PFSK-1 (cell line): ENCODE measurements at regions not wholly inside any gene's neighbourhood (a gene's known extent, or its start where the extent isn't known, plus 50 kb on each side); places are given as distances from the start of the nearest gene placed in this dataset.

Source experiments
- FOXP2 ChIP-seq: optimal IDR thresholded peaks from 2 replicates; pipeline ENCODE3; 2011; ENCODE audit warnings: borderline replicate concordance, control low read depth, inconsistent platforms; ENCODE audit not compliant: insufficient read depth; ENCODE audit errors: extremely low read length, extremely low read depth
- POLR2AphosphoS5 ChIP-seq: IDR thresholded peaks from 2 replicates; pipeline ENCODE4 v1.6.1; 2012; ENCODE audit warnings: low read depth, mild to moderate bottlenecking, control low read depth, low read length, moderate library complexity
- SIN3A ChIP-seq: IDR thresholded peaks from 2 replicates; pipeline ENCODE4 v1.6.1; 2012; ENCODE audit warnings: mild to moderate bottlenecking, low read length, moderate library complexity, borderline replicate concordance; ENCODE audit not compliant: insufficient read depth
- TAF1 ChIP-seq: IDR thresholded peaks from 2 replicates; pipeline ENCODE4 v1.6.1; 2012; ENCODE audit warnings: low read length, control low read depth, borderline replicate concordance; ENCODE audit not compliant: insufficient read depth
- TF ChIP-seq, protein P1 (sequence below), 2 experiments: IDR thresholded peaks; 2 replicates each; pipeline versions ENCODE4 v1.6.1 to v1.8.0; 2011 to 2012; ENCODE audit warnings: low read depth in 2 of 2, low read length in 2 of 2, control low read depth in 1 of 2, inconsistent platforms in 1 of 2, mild to moderate bottlenecking in 1 of 2, moderate library complexity in 1 of 2; ENCODE audit not compliant: insufficient read depth in 1 of 2

DNA sequence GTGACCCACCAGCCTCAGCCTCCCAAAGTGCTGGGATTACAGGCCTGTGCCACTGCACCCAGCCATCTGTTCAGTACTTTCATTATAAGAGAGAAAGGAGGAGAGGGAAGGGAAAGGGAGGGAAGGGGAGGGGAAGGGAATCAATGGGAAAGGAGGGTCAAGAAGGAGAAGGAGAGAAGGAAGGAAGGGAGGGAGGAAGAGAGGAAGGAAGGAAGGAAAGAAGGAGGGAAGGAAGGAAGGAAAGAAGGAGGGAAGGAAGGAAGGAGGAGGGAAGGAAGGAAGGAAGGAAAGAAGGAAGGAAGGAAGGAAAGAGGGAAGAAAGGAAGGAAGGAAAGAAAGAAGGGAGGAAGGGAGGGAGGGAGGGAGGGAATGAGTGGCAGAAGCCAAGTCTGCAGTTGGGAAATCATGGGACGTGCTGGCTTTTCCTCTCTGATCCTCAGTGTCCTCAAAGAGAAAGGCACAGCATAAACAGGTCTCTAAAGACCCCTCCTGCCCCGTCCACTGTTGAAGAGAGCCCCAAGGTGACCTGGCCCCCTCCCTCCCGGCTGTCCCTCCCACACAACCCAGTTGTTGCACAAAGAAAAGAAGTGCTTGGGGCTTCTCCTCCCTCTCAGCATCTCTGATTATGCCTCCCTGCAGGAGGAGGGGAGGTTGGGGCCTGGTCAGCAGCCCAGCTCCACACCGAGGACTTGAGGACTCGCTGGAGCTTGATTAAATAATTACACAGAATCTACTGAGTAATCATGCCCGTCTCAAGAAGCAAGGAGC, 69.1 kb upstream of the TOP1 start:
- TF ChIP-seq TAF1 = no peak
- no peak for TF ChIP-seq SIN3A
- no peak for TF ChIP-seq FOXP2
- no peak for TF ChIP-seq POLR2AphosphoS5
- TF ChIP-seq, protein P1, sequence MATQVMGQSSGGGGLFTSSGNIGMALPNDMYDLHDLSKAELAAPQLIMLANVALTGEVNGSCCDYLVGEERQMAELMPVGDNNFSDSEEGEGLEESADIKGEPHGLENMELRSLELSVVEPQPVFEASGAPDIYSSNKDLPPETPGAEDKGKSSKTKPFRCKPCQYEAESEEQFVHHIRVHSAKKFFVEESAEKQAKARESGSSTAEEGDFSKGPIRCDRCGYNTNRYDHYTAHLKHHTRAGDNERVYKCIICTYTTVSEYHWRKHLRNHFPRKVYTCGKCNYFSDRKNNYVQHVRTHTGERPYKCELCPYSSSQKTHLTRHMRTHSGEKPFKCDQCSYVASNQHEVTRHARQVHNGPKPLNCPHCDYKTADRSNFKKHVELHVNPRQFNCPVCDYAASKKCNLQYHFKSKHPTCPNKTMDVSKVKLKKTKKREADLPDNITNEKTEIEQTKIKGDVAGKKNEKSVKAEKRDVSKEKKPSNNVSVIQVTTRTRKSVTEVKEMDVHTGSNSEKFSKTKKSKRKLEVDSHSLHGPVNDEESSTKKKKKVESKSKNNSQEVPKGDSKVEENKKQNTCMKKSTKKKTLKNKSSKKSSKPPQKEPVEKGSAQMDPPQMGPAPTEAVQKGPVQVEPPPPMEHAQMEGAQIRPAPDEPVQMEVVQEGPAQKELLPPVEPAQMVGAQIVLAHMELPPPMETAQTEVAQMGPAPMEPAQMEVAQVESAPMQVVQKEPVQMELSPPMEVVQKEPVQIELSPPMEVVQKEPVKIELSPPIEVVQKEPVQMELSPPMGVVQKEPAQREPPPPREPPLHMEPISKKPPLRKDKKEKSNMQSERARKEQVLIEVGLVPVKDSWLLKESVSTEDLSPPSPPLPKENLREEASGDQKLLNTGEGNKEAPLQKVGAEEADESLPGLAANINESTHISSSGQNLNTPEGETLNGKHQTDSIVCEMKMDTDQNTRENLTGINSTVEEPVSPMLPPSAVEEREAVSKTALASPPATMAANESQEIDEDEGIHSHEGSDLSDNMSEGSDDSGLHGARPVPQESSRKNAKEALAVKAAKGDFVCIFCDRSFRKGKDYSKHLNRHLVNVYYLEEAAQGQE (IDR thresholded peaks at IDR 0.05; ENCODE audit: insufficient read depth in 1 of 2, low read depth in 2 of 2, low read length in 2 of 2) = no peak

DNA sequence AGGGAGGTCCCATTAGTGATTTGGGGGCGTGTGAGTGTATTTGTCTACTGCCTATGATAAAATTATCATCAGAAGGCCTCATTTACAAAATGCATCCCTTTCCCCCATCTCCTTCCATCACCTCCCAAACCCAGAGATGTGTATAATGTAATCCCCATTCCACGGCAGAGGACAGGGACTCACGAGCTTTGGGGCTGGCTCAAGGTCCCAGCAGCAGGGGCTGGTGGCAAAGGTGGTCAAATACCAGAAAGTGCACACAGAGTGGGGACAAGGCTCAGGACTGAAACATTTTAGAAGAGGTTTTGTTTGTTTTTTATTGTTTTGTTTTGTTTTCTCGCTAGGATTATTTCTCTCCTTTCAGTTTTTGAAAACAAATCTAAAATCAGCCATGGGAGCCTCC, 68.5 kb upstream of the TOP1 start:
- no peak for TF ChIP-seq SIN3A
- no peak for TF ChIP-seq FOXP2
- TF ChIP-seq, protein P1 (IDR thresholded peaks at IDR 0.05; ENCODE audit: insufficient read depth in 1 of 2, low read depth in 2 of 2, low read length in 2 of 2) = no peak
- TF ChIP-seq TAF1 = no peak
- TF ChIP-seq POLR2AphosphoS5 = no peak

DNA sequence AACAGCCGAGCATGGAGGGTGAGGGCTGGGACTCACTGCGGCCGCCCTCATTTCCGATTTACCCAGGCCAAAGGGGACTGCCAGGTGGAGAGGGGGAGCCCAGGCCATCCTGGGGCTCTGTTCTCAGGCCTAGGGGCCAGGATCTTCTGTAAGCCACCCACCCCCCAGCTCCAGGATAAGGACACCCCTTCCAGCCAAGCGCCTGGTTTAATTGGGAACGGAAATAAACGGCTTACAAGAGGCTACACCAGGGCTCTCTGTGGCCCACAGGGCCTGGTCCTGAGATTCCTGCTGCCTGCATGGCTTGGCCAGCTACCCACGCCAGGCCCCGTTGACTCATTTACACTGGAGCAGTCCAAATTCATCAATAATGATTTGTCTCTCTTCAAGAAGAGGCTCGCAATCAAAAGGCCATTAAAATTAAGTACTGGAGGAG, 68.1 kb upstream of the TOP1 start:
- TF ChIP-seq FOXP2 (no peak), SIN3A (no peak), TAF1 (no peak), POLR2AphosphoS5 (no peak)
- TF ChIP-seq, protein P1 (IDR thresholded peaks at IDR 0.05; ENCODE audit: insufficient read depth in 1 of 2, low read depth in 2 of 2, low read length in 2 of 2) = no peak

DNA sequence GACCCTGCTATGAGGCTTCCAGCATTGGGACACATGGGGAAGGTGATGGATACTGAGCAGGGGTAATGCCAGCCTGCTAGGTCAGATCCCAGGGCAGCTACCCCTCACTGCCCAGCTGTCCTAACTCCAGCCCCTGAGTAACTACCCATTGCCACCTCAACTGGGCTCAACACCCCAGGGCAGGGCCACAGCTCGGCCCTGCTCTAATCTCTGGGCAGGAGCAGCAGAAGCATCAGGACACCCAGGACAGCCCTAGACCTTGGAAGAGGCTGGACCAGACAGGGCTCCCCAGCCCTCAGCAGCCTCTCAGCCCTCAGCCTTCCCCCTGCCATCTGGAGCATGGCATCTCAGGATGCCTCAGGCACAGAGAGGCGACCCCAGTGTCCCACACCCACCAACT, 67.4 kb upstream of the TOP1 start:
- TF ChIP-seq FOXP2 = no peak
- TF ChIP-seq SIN3A = no peak
- no peak for TF ChIP-seq TAF1
- no peak for TF ChIP-seq POLR2AphosphoS5

DNA sequence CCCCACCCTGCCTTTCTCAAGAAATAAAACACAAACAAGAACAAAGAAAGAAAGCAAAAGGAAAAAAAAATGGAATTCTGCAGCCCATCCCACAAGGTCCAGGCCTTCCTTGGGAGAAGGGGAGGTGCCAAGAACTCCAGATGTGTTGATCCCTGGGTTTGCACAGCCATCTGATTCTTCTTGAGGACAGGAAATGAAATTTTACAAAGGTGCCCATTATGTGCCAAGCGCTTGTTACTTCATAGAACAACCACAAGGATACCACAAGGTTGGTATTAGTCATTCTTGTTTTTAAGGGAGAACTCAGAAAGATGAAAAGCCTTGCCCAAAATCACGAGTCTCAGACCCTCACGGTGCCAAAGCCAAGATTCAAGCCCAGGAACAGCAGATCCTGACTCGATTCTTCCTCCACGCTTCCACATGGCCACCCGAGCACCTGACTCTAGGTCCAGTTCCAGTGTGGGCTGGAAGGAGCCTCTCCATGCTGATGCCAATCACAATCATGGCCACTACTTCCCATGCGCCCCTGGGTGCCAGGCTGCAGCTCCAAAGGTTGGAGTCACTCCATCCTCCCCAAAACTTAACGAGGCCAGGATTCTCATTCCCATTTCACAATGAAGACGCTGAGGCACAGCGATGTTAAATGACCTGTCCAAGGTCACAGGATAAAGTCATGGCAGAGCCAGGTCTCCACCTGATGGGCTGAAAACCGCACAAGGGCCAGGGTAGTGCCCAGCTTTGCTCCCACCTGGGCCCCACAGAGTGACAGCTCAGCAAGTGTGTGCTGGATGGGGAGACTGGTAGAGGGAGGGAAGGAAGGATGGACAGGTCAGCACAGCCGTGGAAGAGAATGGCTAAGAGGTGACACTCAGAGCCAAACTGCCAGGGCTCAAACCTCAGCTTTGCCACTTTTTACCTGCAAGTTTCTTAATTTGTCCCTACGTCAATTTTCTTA, 66.7 kb upstream of the TOP1 start:
- TF ChIP-seq FOXP2 = no peak
- no peak for TF ChIP-seq POLR2AphosphoS5
- TF ChIP-seq, protein P1 (IDR thresholded peaks at IDR 0.05; ENCODE audit: insufficient read depth in 1 of 2, low read depth in 2 of 2, low read length in 2 of 2) = no peak
- no peak for TF ChIP-seq TAF1
- no peak for TF ChIP-seq SIN3A
